ENCODE measurements at regions not wholly inside any gene's neighbourhood (a gene's known extent, or its start where the extent isn't known, plus 50 kb on each side); places are given as distances from the start of the nearest gene placed in this dataset.
"Not testable (repeated sequence)": the region's sequence is repeated elsewhere in the genome, so short reads cannot be mapped to it uniquely, and the experiment has no call there.

GRCh38 chr18:27298214-27298804 lies 113.2 kb upstream of the CHST9 start:
- H2AFZ ChIP-seq (ENCODE audit: low read length), result no peak overlapping the region
- no CpG with 5 or more reads among the region's 4 CpGs for WGBS, 2 donors (ENCODE audit: extremely low coverage in 2 of 2, insufficient read length in 2 of 2, insufficient replicate concordance in 1 of 2)

GRCh38 chr18:27285973-27286562 lies 101.0 kb upstream of the CHST9 start:
- H3K18ac ChIP-seq (ENCODE audit: low read length); H3K14ac ChIP-seq (ENCODE audit: low read length); H3K4me3 ChIP-seq (ENCODE audit: low read length in 2 of 2); H3K4me2 ChIP-seq (ENCODE audit: insufficient read depth, low read length, poor library complexity, severe bottlenecking); H2BK12ac ChIP-seq (ENCODE audit: low read length); H3K23ac ChIP-seq (ENCODE audit: low read depth, low read length, poor library complexity); H3K79me1 ChIP-seq (ENCODE audit: low read depth, low read length); H3K4me1 ChIP-seq (ENCODE audit: control insufficient read depth in 2 of 2, insufficient read depth in 1 of 2, low read depth in 1 of 2, low read length in 2 of 2); H3K4ac ChIP-seq (ENCODE audit: low read length); H2BK120ac ChIP-seq (ENCODE audit: low read depth, low read length); H3K9me3 ChIP-seq (replicated peaks in 1 of 2; ENCODE audit: control insufficient read depth in 2 of 2, insufficient read depth in 1 of 2, low read depth in 1 of 2, low read length in 2 of 2); H2BK15ac ChIP-seq (ENCODE audit: low read length); DNase-seq (ENCODE audit: low spot score); H3K36me3 ChIP-seq (replicated peaks in 1 of 2; ENCODE audit: control insufficient read depth in 2 of 2, insufficient read depth in 2 of 2, low read length in 2 of 2); H4K8ac ChIP-seq (ENCODE audit: low read depth, low read length); H3K9ac ChIP-seq (ENCODE audit: low read depth, low read length, poor library complexity); H2BK5ac ChIP-seq (ENCODE audit: low read length); H3K27me3 ChIP-seq (ENCODE audit: control insufficient read depth in 3 of 3, insufficient read depth in 3 of 3, low read depth in 1 of 3, low read length in 3 of 3); H3K27ac ChIP-seq (replicated peaks; ENCODE audit: low read length); H2AK5ac ChIP-seq (ENCODE audit: low read depth, low read length); H4K91ac ChIP-seq (ENCODE audit: low read depth, low read length, poor library complexity); H2AFZ ChIP-seq (ENCODE audit: low read length): not testable (repeated sequence)
- 100% methylated on average over 1 of the region's 2 CpGs; no CpG with 5 or more reads in 1 of the 2 donors for WGBS, 2 donors (ENCODE audit: extremely low coverage in 2 of 2, insufficient read length in 2 of 2, insufficient replicate concordance in 1 of 2)

More at GRCh38 chr18:27298214-27298804, 113.2 kb upstream of the CHST9 start:
- no peak overlapping the region for H3K27ac ChIP-seq (replicated peaks; ENCODE audit: low read length)
- H3K27me3 ChIP-seq (ENCODE audit: control insufficient read depth in 3 of 3, insufficient read depth in 3 of 3, low read depth in 1 of 3, low read length in 3 of 3), result no peaks in the 10 kb centered on the region
- no peaks in the 10 kb centered on the region for H3K36me3 ChIP-seq (replicated peaks in 1 of 2; ENCODE audit: control insufficient read depth in 2 of 2, insufficient read depth in 2 of 2, low read length in 2 of 2)
- peak; percentile 1 for DNase-seq (ENCODE audit: low spot score)
- H4K8ac ChIP-seq (ENCODE audit: low read depth, low read length), result no peak overlapping the region
- no peak overlapping the region for H2AK5ac ChIP-seq (ENCODE audit: low read depth, low read length)
- H3K9me3 ChIP-seq (replicated peaks in 1 of 2; ENCODE audit: control insufficient read depth in 2 of 2, insufficient read depth in 1 of 2, low read depth in 1 of 2, low read length in 2 of 2), result peaks cover 0 to 6% of the 10 kb centered on the region in 2 donors
- no peak overlapping the region for H2BK12ac ChIP-seq (ENCODE audit: low read length)
- H3K4me2 ChIP-seq (ENCODE audit: insufficient read depth, low read length, poor library complexity, severe bottlenecking), result no peak overlapping the region
- no peak overlapping the region for H3K18ac ChIP-seq (ENCODE audit: low read length)
- H3K4ac ChIP-seq (ENCODE audit: low read length), result no peak overlapping the region
- no peak overlapping the region for H3K23ac ChIP-seq (ENCODE audit: low read depth, low read length, poor library complexity)
- no peak overlapping the region for H4K91ac ChIP-seq (ENCODE audit: low read depth, low read length, poor library complexity)
- H2BK120ac ChIP-seq (ENCODE audit: low read depth, low read length), result no peak overlapping the region
- H3K9ac ChIP-seq (ENCODE audit: low read depth, low read length, poor library complexity), result no peak overlapping the region
- peaks cover 0 to 3% of the 10 kb centered on the region in 2 donors for H3K4me1 ChIP-seq (ENCODE audit: control insufficient read depth in 2 of 2, insufficient read depth in 1 of 2, low read depth in 1 of 2, low read length in 2 of 2)
- H2BK5ac ChIP-seq (ENCODE audit: low read length), result no peak overlapping the region
- H3K4me3 ChIP-seq (ENCODE audit: low read length in 2 of 2), result no peak overlapping the region
- no peak overlapping the region for H2BK15ac ChIP-seq (ENCODE audit: low read length)
- no peaks in the 10 kb centered on the region for H3K79me1 ChIP-seq (ENCODE audit: low read depth, low read length)
- no peak overlapping the region for H3K14ac ChIP-seq (ENCODE audit: low read length)

DNA sequence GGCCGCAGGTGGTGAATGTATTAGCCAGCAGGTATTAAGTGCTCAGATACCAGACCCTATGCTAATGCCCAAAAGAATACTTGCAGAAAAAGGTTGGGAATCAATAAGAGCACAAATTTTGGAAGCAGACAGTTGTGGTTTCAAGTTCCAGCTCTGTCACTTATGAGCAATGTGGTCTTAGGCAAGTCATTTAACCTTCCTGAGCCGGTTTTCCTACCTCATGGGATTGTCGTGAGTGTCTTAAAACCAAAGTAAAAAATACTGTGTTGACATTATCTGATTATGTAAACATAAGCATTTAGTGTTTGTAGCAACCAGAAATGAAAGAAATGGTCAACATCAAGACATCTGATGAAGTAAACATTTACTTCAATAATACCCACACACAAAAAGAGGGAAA lies 93.0 kb upstream of the CHST9 start:
- H2AFZ ChIP-seq (ENCODE audit: low read length), result no peak overlapping the region
- no peak overlapping the region for H2BK15ac ChIP-seq (ENCODE audit: low read length)
- no CpG with 5 or more reads among the region's 3 CpGs for WGBS, 2 donors (ENCODE audit: extremely low coverage in 2 of 2, insufficient read length in 2 of 2, insufficient replicate concordance in 1 of 2)
- no peak overlapping the region for H2AK5ac ChIP-seq (ENCODE audit: low read depth, low read length)
- no peaks in the 10 kb centered on the region for H3K4me1 ChIP-seq (ENCODE audit: control insufficient read depth in 2 of 2, insufficient read depth in 1 of 2, low read depth in 1 of 2, low read length in 2 of 2)
- H2BK120ac ChIP-seq (ENCODE audit: low read depth, low read length), result no peak overlapping the region
- no peak overlapping the region for H4K91ac ChIP-seq (ENCODE audit: low read depth, low read length, poor library complexity)
- no peaks in the 10 kb centered on the region for H3K9me3 ChIP-seq (replicated peaks in 1 of 2; ENCODE audit: control insufficient read depth in 2 of 2, insufficient read depth in 1 of 2, low read depth in 1 of 2, low read length in 2 of 2)
- no peak overlapping the region for H3K9ac ChIP-seq (ENCODE audit: low read depth, low read length, poor library complexity)
- no peak overlapping the region for H3K14ac ChIP-seq (ENCODE audit: low read length)
- no peak overlapping the region for H3K23ac ChIP-seq (ENCODE audit: low read depth, low read length, poor library complexity)
- DNase-seq (ENCODE audit: low spot score), result no peak
- no peaks in the 10 kb centered on the region for H3K36me3 ChIP-seq (replicated peaks in 1 of 2; ENCODE audit: control insufficient read depth in 2 of 2, insufficient read depth in 2 of 2, low read length in 2 of 2)
- no peak overlapping the region for H3K4me3 ChIP-seq (ENCODE audit: low read length in 2 of 2)
- H3K18ac ChIP-seq (ENCODE audit: low read length), result no peak overlapping the region
- no peak overlapping the region for H3K27ac ChIP-seq (replicated peaks; ENCODE audit: low read length)
- no peak overlapping the region for H2BK5ac ChIP-seq (ENCODE audit: low read length)
- no peaks in the 10 kb centered on the region for H3K79me1 ChIP-seq (ENCODE audit: low read depth, low read length)
- no peaks in the 10 kb centered on the region for H3K27me3 ChIP-seq (ENCODE audit: control insufficient read depth in 3 of 3, insufficient read depth in 3 of 3, low read depth in 1 of 3, low read length in 3 of 3)
- no peak overlapping the region for H3K4ac ChIP-seq (ENCODE audit: low read length)
- H3K4me2 ChIP-seq (ENCODE audit: insufficient read depth, low read length, poor library complexity, severe bottlenecking), result no peak overlapping the region
- H2BK12ac ChIP-seq (ENCODE audit: low read length), result no peak overlapping the region
- no peak overlapping the region for H4K8ac ChIP-seq (ENCODE audit: low read depth, low read length)

DNA sequence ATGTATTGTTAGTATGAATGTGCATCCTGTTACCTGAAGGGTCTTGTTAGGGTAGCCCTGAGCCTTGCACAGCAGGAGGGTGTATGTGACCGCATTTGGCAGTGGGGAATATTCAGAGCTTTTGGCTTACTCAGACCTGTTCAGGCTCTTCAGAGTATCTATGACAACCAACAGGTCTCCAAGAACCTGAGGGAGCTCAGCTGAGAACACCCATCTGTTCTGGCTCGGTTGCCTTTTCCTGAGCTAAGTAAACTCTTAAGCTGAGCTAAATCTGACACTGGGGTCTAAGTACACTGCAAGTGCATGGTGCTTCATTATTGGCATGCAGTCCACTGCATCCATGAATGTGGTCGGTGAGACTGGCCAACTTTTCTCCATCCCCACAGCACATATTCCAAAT lies 92.4 kb upstream of the CHST9 start:
- no peak overlapping the region for H2AFZ ChIP-seq (ENCODE audit: low read length)
- no CpG with 5 or more reads among the region's 3 CpGs for WGBS, 2 donors (ENCODE audit: extremely low coverage in 2 of 2, insufficient read length in 2 of 2, insufficient replicate concordance in 1 of 2)
- H3K4me2 ChIP-seq (ENCODE audit: insufficient read depth, low read length, poor library complexity, severe bottlenecking), result no peak overlapping the region
- H3K4ac ChIP-seq (ENCODE audit: low read length), result no peak overlapping the region
- H2BK15ac ChIP-seq (ENCODE audit: low read length), result no peak overlapping the region
- H3K9ac ChIP-seq (ENCODE audit: low read depth, low read length, poor library complexity), result no peak overlapping the region
- no peak overlapping the region for H3K23ac ChIP-seq (ENCODE audit: low read depth, low read length, poor library complexity)
- H3K14ac ChIP-seq (ENCODE audit: low read length), result no peak overlapping the region
- H3K27ac ChIP-seq (replicated peaks; ENCODE audit: low read length), result no peak overlapping the region
- H3K18ac ChIP-seq (ENCODE audit: low read length), result no peak overlapping the region
- H3K27me3 ChIP-seq (ENCODE audit: control insufficient read depth in 3 of 3, insufficient read depth in 3 of 3, low read depth in 1 of 3, low read length in 3 of 3), result no peaks in the 10 kb centered on the region
- H3K4me3 ChIP-seq (ENCODE audit: low read length in 2 of 2), result no peak overlapping the region
- no peak overlapping the region for H4K8ac ChIP-seq (ENCODE audit: low read depth, low read length)
- H3K4me1 ChIP-seq (ENCODE audit: control insufficient read depth in 2 of 2, insufficient read depth in 1 of 2, low read depth in 1 of 2, low read length in 2 of 2), result no peaks in the 10 kb centered on the region
- H2BK5ac ChIP-seq (ENCODE audit: low read length), result no peak overlapping the region
- H3K9me3 ChIP-seq (replicated peaks in 1 of 2; ENCODE audit: control insufficient read depth in 2 of 2, insufficient read depth in 1 of 2, low read depth in 1 of 2, low read length in 2 of 2), result no peaks in the 10 kb centered on the region
- no peaks in the 10 kb centered on the region for H3K36me3 ChIP-seq (replicated peaks in 1 of 2; ENCODE audit: control insufficient read depth in 2 of 2, insufficient read depth in 2 of 2, low read length in 2 of 2)
- H3K79me1 ChIP-seq (ENCODE audit: low read depth, low read length), result no peaks in the 10 kb centered on the region
- no peak overlapping the region for H4K91ac ChIP-seq (ENCODE audit: low read depth, low read length, poor library complexity)
- no peak overlapping the region for H2BK12ac ChIP-seq (ENCODE audit: low read length)
- no peak for DNase-seq (ENCODE audit: low spot score)
- no peak overlapping the region for H2BK120ac ChIP-seq (ENCODE audit: low read depth, low read length)
- no peak overlapping the region for H2AK5ac ChIP-seq (ENCODE audit: low read depth, low read length)

Measured in neuronal stem cell (in vitro differentiated cells).